ENCODE measurements at regions not wholly inside any gene's neighbourhood (a gene's known extent, or its start where the extent isn't known, plus 50 kb on each side); places are given as distances from the start of the nearest gene placed in this dataset.
"Not testable (repeated sequence)": the region's sequence is repeated elsewhere in the genome, so short reads cannot be mapped to it uniquely, and the experiment has no call there.

GRCh38 chr2:65915273-65915672 lies 482.9 kb upstream of the SPRED2 start:
- no peak for ATAC-seq (ENCODE audit: low read depth)
- peaks cover 2% of the 10 kb centered on the region for H3K9me3 Mint-ChIP-seq
- H3K27me3 Mint-ChIP-seq = no peaks in the 10 kb centered on the region
- H3K27ac Mint-ChIP-seq = no peak overlapping the region
- no peak for DNase-seq
- H3K4me3 Mint-ChIP-seq = no peak overlapping the region
- POLR2A ChIA-PET = no interaction called here
- H3K36me3 Mint-ChIP-seq = no peaks in the 10 kb centered on the region
- no peaks in the 10 kb centered on the region for H3K4me1 Mint-ChIP-seq

GRCh38 chr2:65914244-65914786 lies 481.9 kb upstream of the SPRED2 start:
- H3K4me3 Mint-ChIP-seq = no peak overlapping the region
- peaks cover under 1% of the 10 kb centered on the region for H3K9me3 Mint-ChIP-seq
- no peak overlapping the region for H3K27ac Mint-ChIP-seq
- no peak for DNase-seq
- no peaks in the 10 kb centered on the region for H3K4me1 Mint-ChIP-seq
- H3K36me3 Mint-ChIP-seq = no peaks in the 10 kb centered on the region
- H3K27me3 Mint-ChIP-seq = no peaks in the 10 kb centered on the region
- no peak for ATAC-seq (ENCODE audit: low read depth)
- POLR2A ChIA-PET = no interaction called here

GRCh38 chr2:65913813-65914212 lies 481.4 kb upstream of the SPRED2 start:
- H3K27ac Mint-ChIP-seq = no peak overlapping the region
- no peak overlapping the region for H3K4me3 Mint-ChIP-seq
- no peak for DNase-seq
- peaks cover 1% of the 10 kb centered on the region for H3K9me3 Mint-ChIP-seq
- POLR2A ChIA-PET = no interaction called here
- H3K36me3 Mint-ChIP-seq = no peaks in the 10 kb centered on the region
- H3K27me3 Mint-ChIP-seq = no peaks in the 10 kb centered on the region
- ATAC-seq (ENCODE audit: low read depth) = no peak
- H3K4me1 Mint-ChIP-seq = no peaks in the 10 kb centered on the region

GRCh38 chr2:65901756-65902155 lies 469.4 kb upstream of the SPRED2 start:
- no peak overlapping the region for H3K27ac Mint-ChIP-seq
- no peak overlapping the region for H3K4me3 Mint-ChIP-seq
- H3K9me3 Mint-ChIP-seq = no peaks in the 10 kb centered on the region
- DNase-seq (no peak), ATAC-seq (ENCODE audit: low read depth) (no peak)
- no peaks in the 10 kb centered on the region for H3K27me3 Mint-ChIP-seq
- POLR2A ChIA-PET = no interaction called here
- H3K4me1 Mint-ChIP-seq = no peaks in the 10 kb centered on the region
- no peaks in the 10 kb centered on the region for H3K36me3 Mint-ChIP-seq

- ATAC-seq (ENCODE audit: low read depth) (no peak), DNase-seq (no peak)
- H3K4me1 Mint-ChIP-seq = no peaks in the 10 kb centered on the region
- H3K9me3 Mint-ChIP-seq = peaks cover 4% of the 10 kb centered on the region
- H3K36me3 Mint-ChIP-seq = no peaks in the 10 kb centered on the region
- no peak overlapping the region for H3K4me3 Mint-ChIP-seq
- H3K27me3 Mint-ChIP-seq = no peaks in the 10 kb centered on the region
- POLR2A ChIA-PET = no interaction called here
- no peak overlapping the region for H3K27ac Mint-ChIP-seq
These were observed 464.0 kb upstream of the SPRED2 start for GRCh38 chr2:65896446-65896845.

GRCh38 chr2:65890131-65890530 lies 457.7 kb upstream of the SPRED2 start:
- POLR2A ChIA-PET; H3K9me3 Mint-ChIP-seq; H3K4me1 Mint-ChIP-seq; H3K4me3 Mint-ChIP-seq; DNase-seq; ATAC-seq (ENCODE audit: low read depth); H3K27me3 Mint-ChIP-seq; H3K36me3 Mint-ChIP-seq; H3K27ac Mint-ChIP-seq: not testable (repeated sequence)

- Mint-ChIP-seq H3K4me3 (no peak overlapping the region), H3K27ac (no peak overlapping the region), H3K9me3 (no peaks in the 10 kb centered on the region), H3K36me3 (no peaks in the 10 kb centered on the region), H3K27me3 (no peaks in the 10 kb centered on the region), H3K4me1 (no peaks in the 10 kb centered on the region)
- POLR2A ChIA-PET = no interaction called here
- DNase-seq (no peak), ATAC-seq (ENCODE audit: low read depth) (no peak)
These were observed 452.9 kb upstream of the SPRED2 start for GRCh38 chr2:65885266-65885665.

- no peak for ATAC-seq (ENCODE audit: low read depth)
- H3K4me3 Mint-ChIP-seq = no peak overlapping the region
- no peaks in the 10 kb centered on the region for H3K9me3 Mint-ChIP-seq
- no peak for DNase-seq
- no peaks in the 10 kb centered on the region for H3K4me1 Mint-ChIP-seq
- no peak overlapping the region for H3K27ac Mint-ChIP-seq
- no peaks in the 10 kb centered on the region for H3K36me3 Mint-ChIP-seq
- POLR2A ChIA-PET = no interaction called here
- H3K27me3 Mint-ChIP-seq = no peaks in the 10 kb centered on the region
These were observed 449.2 kb upstream of the SPRED2 start for GRCh38 chr2:65881592-65881991.

- no peak for ATAC-seq (ENCODE audit: low read depth)
- no peaks in the 10 kb centered on the region for H3K36me3 Mint-ChIP-seq
- no peak for DNase-seq
- POLR2A ChIA-PET = no interaction called here
- H3K27me3 Mint-ChIP-seq = no peaks in the 10 kb centered on the region
- H3K4me1 Mint-ChIP-seq = no peaks in the 10 kb centered on the region
- no peak overlapping the region for H3K4me3 Mint-ChIP-seq
- no peak overlapping the region for H3K27ac Mint-ChIP-seq
- no peaks in the 10 kb centered on the region for H3K9me3 Mint-ChIP-seq
These were observed 448.0 kb upstream of the SPRED2 start for GRCh38 chr2:65880436-65880835.

- no peaks in the 10 kb centered on the region for H3K4me1 Mint-ChIP-seq
- no peak overlapping the region for H3K4me3 Mint-ChIP-seq
- H3K36me3 Mint-ChIP-seq = no peaks in the 10 kb centered on the region
- no peak for ATAC-seq (ENCODE audit: low read depth)
- no peak overlapping the region for H3K27ac Mint-ChIP-seq
- POLR2A ChIA-PET = no interaction called here
- H3K9me3 Mint-ChIP-seq = no peaks in the 10 kb centered on the region
- H3K27me3 Mint-ChIP-seq = no peaks in the 10 kb centered on the region
- no peak for DNase-seq
These were observed 445.6 kb upstream of the SPRED2 start for GRCh38 chr2:65878011-65878340.

GRCh38 chr2:65877331-65878010 lies 445.1 kb upstream of the SPRED2 start:
- no peaks in the 10 kb centered on the region for H3K27me3 Mint-ChIP-seq
- POLR2A ChIA-PET = no interaction called here
- no peaks in the 10 kb centered on the region for H3K4me1 Mint-ChIP-seq
- no peaks in the 10 kb centered on the region for H3K9me3 Mint-ChIP-seq
- H3K4me3 Mint-ChIP-seq = no peak overlapping the region
- no peak for ATAC-seq (ENCODE audit: low read depth)
- no peak overlapping the region for H3K27ac Mint-ChIP-seq
- no peak for DNase-seq
- no peaks in the 10 kb centered on the region for H3K36me3 Mint-ChIP-seq

- no peak for ATAC-seq (ENCODE audit: low read depth)
- POLR2A ChIA-PET = no interaction called here
- Mint-ChIP-seq H3K4me3 (no peak overlapping the region), H3K9me3 (no peaks in the 10 kb centered on the region), H3K27me3 (no peaks in the 10 kb centered on the region), H3K27ac (no peak overlapping the region), H3K4me1 (no peaks in the 10 kb centered on the region), H3K36me3 (no peaks in the 10 kb centered on the region)
- no peak for DNase-seq
These were observed 443.7 kb upstream of the SPRED2 start for GRCh38 chr2:65876114-65876513.

- no peaks in the 10 kb centered on the region for H3K9me3 Mint-ChIP-seq
These were observed 438.4 kb upstream of the SPRED2 start for GRCh38 chr2:65870826-65871225.

GRCh38 chr2:65869296-65869695 lies 436.9 kb upstream of the SPRED2 start:
- Mint-ChIP-seq H3K27me3 (peaks cover 4% of the 10 kb centered on the region), H3K4me1 (no peaks in the 10 kb centered on the region), H3K4me3 (no peak overlapping the region)

More at GRCh38 chr2:65870826-65871225, 438.4 kb upstream of the SPRED2 start:
- DNase-seq (no peak), ATAC-seq (ENCODE audit: low read depth) (no peak)
- Mint-ChIP-seq H3K27ac (no peak overlapping the region), H3K4me1 (no peaks in the 10 kb centered on the region), H3K4me3 (no peak overlapping the region), H3K36me3 (no peaks in the 10 kb centered on the region), H3K27me3 (peaks cover 4% of the 10 kb centered on the region)
- POLR2A ChIA-PET = no interaction called here

GRCh38 chr2:65868177-65868576 lies 435.8 kb upstream of the SPRED2 start:
- POLR2A ChIA-PET = no interaction called here
- DNase-seq (no peak), ATAC-seq (ENCODE audit: low read depth) (no peak)
- Mint-ChIP-seq H3K27me3 (peaks cover 4% of the 10 kb centered on the region), H3K4me3 (no peak overlapping the region), H3K36me3 (no peaks in the 10 kb centered on the region), H3K4me1 (no peaks in the 10 kb centered on the region), H3K27ac (no peak overlapping the region), H3K9me3 (no peaks in the 10 kb centered on the region)

More at GRCh38 chr2:65869296-65869695, 436.9 kb upstream of the SPRED2 start:
- Mint-ChIP-seq H3K9me3 (no peaks in the 10 kb centered on the region), H3K27ac (no peak overlapping the region), H3K36me3 (no peaks in the 10 kb centered on the region)
- ATAC-seq (ENCODE audit: low read depth) = no peak
- POLR2A ChIA-PET = no interaction called here
- no peak for DNase-seq

All from activated naive CD8-positive, alpha-beta T cell treated with anti-CD3 and anti-CD28 coated beads, Interleukin-2, amount 10 ng/mL, durations not matched to agents 7 days and 5 days (primary cell).